ENCODE measurements at regions not wholly inside any gene's neighbourhood (a gene's known extent, or its start where the extent isn't known, plus 50 kb on each side); places are given as distances from the start of the nearest gene placed in this dataset.
"Not testable (repeated sequence)": the region's sequence is repeated elsewhere in the genome, so short reads cannot be mapped to it uniquely, and the experiment has no call there.

GRCh38 chr16:29129458-29130038 is 144.7 kb downstream of the LAT start:
- not testable (repeated sequence) for TF ChIP-seq CTCF, POLR2A (IDR thresholded peaks at IDR 0.05)

Data from esophagus squamous epithelium (tissue), 4 donors.